HG02759 (cell line): ENCODE measurements at regions not wholly inside any gene's neighbourhood (a gene's known extent, or its start where the extent isn't known, plus 50 kb on each side); places are given as distances from the start of the nearest gene placed in this dataset.
"Not testable (repeated sequence)": the region's sequence is repeated elsewhere in the genome, so short reads cannot be mapped to it uniquely, and the experiment has no call there.

ENCODE experiments used
- ATAC-seq: cut with Tn5 transposase; IDR thresholded peaks from one replicate; pipeline ENCODE4 v1.9.1; 2021; ENCODE audit warnings: mild to moderate bottlenecking, moderate library complexity; ENCODE audit not compliant: unreplicated experiment

DNA sequence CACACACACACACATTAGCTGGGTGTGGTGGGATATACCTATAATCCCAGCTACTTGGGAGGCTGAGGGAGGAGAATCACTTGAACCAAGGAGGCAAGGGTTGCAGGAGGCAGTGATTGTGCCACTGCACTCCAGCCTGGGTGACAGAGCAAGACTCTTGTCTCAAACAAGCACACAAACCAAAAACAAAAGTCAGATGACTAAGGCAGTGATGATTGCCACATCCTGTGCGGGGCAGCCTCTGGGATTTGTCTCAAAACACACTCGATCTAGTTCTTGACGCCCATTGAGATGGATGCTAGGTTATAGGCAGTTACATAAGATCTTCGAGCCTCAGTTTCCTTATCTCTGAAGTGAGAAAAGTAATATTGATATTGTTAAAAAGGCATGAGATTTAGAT is 57.8 kb upstream of the NBPF8 start:
- ATAC-seq = not testable (repeated sequence)

DNA sequence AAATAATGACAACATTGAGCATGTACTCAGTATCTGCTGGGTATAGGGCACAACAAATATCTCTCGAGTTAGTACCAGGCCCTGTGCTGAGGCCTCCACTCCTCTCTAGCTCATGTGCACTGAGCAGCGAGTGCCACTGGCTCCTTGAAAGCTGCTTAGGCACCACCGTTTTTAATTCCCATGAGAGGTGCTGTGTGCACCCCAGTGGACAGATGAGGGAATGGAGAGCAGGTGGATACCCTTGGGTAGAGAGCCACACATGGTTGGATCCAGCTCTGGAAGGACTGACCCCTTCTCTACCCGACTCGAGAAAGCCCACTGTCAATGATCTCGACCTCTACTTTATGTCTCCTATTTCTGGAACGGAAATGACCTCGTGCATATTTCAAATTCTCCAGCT is 58.7 kb upstream of the NBPF8 start:
- ATAC-seq = not testable (repeated sequence)

DNA sequence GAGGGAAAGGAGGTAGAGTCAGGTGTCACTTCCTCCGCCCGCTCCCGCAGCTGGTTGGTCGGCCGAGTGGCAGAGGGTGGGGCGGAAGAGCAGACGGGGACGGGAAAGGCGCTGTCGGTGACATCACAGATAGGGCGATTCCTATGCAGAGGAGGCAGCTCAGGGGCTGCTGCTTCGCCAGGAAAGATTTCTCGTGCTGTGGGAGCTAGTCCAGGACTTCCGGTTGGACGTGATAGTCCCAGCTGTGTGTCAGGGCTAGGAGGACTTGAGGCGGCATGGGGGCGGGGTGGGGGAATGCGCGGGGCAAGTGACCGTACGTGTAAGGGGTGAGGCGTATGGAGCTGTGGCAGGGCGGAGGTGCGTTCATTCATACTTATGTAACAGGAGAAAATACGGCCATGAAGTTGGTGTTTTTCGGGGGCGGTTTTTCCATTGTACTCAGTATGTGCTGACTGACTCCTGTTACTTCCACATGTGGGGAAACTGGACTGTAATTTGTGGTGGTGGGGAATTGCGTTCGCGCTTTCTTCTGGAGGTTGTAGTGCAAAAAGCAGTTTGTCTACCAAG is 60.1 kb upstream of the NBPF8 start:
- peak; percentile 91 for ATAC-seq

DNA sequence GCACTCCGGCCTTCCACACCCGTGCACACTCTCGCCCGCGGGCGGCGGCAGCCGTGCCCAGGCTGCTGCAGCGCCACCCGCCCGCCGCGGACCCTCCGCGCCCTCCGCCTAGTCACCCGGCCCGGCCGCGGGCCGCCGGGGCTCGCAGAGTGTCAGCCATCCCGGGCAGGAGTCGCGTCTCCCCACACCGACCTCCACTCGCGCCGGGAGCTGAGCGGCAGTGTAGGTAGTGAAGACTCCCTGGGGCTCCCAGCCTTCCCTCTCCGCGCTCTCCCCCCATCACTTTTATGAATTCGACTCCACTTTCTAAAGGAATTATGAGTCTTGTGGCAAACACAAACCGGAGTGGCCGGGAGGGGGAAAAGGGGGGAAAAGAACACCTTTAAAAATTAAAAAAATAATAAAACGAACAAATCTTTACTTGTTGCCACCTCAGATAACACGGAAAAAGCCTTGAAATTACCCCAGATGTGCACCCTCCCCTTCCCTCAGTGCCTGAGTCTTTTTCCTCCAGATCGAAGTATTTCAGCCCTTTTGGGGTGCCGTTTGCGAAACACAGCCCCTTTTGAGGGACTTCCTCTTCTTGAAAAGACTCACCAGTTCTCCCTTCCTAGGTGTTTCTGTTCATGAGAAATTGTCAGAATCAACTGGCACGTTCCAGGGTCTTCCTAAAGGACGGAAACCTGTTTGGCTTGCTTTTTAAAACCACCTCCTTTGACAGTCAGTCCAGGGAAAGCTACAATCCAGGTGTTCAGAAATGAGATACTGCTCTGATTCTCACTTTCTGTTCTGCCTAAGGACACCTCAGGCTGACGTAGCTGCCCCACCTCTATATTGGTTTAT is 72.4 kb upstream of the NBPF8 start:
- not testable (repeated sequence) for ATAC-seq

DNA sequence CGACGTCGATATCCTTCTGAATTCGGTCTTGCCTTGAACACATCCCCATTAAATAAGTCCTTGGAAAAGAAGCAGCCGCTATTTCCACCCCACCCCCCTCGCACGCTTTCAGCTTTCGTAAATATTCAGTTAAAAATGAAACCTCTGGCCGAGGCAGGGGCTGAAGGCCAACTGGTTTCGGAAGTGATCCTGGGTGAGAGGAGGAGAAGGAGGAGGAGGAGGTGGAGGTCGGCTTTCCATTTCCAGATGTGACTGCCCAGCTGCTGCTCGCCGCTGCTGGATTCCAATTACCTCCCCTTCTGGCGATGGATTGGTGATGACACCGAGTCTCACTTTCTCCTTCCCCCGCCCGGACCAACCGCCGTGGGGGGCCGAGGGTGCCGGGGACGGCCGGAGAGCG is 73.1 kb upstream of the NBPF8 start:
- ATAC-seq = not testable (repeated sequence)

DNA sequence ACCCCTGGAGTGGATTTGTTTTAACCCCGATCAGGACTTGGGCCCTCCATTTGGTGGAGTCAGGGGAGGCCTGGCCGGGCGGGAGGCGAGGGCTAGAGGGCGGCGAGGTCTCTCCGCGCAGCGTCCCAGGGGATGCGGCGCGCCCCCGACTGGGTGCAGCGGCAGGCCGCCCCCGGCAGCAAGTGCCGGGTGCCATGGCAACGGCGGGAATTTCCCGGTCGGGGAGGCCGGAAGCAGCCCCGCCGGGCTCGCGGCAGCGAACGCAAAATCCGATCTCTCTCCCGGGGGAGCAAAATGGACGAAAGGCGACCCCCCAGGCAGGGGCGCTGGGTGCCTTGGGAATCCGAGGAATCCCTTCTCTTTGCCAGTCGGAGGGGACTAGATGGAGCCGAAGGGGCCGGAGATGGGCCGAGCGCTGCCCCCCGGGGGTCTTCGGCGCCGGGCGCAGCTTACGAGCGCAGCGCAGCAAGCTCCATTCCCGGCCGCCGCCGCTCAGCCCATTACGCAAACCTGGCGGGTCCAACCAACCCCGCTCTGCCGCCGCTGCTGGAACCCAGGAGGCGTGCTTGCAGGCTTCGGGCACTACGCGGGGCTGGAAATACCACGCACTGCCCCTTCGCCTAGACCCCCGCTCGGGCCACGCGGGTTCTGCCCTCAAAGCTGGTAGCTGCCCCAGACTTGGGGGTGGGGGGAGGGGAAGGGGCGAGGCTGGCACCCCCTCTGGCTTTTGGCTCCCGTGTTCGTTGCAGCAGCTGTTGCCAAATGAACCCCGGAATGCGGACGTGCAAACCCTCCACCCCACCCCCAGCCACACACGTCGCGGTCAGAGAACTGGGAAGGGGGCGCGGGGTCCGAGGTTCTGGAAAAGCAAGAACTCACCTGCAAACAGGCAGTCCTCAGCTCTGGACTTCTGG is 73.7 kb upstream of the NBPF8 start:
- not testable (repeated sequence) for ATAC-seq

DNA sequence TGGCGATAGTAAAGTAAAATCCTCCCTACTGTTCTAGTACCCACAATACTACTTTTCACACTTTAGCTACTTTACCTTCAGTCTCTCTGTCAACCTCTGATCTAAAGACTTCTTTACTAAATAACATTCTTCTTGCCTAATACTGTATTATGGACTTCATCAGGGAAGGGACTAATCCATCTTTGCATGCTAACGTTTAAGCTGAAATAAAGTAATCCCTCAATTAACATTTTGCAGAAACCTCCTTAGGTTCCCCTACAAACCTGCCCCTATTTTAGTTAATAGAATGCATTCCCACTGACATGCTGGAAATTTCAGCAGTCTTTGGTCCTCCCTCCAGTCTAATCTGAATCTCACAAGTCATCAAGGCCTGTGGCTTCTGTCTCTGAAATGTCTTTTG is 99.1 kb upstream of the NBPF8 start:
- ATAC-seq = not testable (repeated sequence)

DNA sequence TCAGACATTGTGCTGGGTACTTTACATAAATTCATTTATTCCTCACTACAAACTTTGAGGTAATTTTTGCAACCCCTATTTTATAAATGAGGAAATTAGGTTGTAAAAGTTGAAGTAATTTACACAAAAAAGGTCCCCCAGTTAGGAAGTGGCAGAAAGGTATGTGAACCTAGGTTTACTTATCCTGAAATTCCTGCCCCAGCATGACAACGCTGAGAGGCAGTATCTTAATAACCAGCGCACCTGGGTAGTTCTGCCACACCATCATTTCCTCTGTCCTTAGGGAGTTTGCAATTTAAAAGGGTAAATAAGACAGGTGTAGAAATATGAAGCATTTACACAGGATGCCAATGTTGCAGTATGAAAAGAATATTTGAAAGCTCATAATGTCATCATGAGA is 102.9 kb upstream of the NBPF8 start:
- ATAC-seq = not testable (repeated sequence)

DNA sequence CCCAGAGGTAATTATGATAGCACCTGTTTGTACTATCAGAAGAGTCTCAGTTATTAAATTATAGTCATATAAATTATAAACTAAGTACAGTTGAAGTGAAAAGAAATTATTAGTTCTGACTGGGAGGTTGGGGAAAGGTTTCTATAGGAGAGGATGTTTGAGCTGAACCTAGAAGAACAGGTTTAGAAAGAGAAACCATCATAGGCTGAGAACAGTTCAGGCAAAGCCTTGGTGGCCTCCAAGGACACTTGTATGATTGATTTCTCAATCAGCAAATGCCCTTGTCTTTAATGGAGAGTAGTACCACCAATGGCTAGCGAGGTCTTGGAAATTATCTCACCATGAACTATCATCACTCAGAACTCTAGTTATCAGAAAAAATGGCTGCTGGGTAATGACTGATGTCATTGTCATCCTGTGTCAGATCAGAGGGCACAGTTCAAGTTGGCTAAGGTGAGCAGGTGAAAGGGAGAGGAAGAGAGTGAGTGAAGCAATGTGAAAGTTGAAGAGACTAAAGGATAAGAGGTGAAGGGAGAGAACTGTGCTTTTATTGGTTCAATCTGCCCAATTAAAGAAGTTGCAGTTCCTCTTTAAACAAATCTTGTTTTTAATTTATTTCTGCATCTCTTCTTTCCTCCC is 105.8 kb upstream of the NBPF8 start:
- ATAC-seq = not testable (repeated sequence)

DNA sequence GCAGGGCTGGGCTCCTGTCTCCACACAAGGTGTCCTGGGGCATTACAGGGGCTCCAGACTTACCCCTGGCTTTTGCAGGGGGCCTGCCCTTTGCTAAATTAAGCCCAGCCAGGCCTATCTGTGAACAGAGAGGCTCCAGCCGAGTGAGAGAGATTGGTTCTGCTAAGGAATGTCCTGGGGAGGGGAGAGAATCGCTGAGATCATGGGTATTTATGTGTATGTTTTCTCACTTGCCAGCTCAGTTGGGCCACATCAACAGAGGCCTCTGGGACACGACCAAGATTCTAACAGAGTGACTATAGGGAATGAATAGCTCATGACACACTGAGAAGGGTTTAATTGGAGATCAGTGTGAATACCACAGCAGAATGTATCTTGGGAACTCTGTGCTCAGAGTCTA is 109.8 kb upstream of the NBPF8 start:
- not testable (repeated sequence) for ATAC-seq

DNA sequence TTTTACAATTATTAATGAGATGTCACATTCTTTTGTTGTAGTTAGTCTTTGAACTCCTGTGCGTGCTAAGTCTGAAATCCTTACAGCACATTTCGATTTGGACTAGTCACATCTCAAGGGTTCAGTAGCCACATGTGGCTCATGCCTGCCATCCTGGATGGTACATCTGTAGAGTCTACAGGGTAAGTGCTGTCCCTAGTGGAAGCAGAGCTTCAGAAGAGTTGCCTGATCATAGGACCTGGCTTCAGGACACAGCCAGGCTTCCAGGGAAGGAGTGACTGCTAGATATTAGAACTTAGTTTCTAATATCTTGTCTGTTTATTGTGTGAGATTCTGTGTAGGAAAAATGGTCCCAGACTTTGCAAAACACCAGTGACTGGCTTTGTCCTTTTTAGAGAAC is 110.5 kb upstream of the NBPF8 start:
- ATAC-seq = not testable (repeated sequence)

DNA sequence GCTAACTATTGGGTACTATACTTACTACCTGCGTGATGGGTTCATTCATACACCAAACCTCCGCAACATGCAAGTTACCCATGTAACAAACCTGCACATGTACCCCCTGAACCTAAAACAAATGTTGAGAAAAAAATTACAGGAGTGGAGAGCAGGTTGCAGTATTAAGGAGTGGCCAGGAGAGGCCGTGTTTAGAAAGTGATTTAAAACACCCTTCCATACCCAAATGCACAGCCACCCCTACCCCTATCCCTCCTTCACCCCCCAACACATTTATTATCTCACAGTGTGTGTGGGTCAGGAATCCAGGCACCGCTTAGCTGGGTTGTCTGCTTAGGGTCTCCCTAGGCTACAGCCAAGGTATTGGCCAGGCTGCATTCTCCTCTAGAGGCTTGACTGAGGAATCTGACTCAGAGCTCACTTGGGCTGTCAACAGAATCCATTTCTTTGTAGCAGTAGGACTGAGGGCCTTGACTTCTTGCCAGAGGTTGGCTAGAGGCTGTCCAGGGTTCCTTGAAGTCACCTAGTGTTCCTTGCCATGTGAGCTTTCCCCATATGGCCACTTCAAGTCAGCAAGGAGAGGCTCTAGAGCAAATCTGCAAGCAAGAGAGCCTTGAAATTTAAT is 115.3 kb upstream of the NBPF8 start:
- not testable (repeated sequence) for ATAC-seq

DNA sequence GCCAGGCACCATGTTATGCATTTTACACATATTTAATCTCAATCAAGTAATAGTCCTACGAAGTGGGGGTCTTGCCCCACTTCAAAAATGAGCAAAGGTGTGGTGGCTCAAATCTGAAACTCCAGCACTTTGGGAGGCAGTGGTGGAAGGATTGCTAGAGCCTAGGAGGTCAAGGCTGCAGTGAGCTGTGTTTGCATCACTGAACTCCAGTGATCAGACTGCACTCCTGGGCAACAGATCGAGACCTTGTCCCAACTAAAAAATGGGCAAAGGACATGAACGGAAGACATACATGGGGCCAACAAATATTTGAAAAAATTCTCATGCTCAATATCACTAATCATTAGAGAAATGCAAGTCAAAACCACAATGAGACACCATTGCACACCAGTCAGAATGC is 116.3 kb upstream of the NBPF8 start:
- not testable (repeated sequence) for ATAC-seq

DNA sequence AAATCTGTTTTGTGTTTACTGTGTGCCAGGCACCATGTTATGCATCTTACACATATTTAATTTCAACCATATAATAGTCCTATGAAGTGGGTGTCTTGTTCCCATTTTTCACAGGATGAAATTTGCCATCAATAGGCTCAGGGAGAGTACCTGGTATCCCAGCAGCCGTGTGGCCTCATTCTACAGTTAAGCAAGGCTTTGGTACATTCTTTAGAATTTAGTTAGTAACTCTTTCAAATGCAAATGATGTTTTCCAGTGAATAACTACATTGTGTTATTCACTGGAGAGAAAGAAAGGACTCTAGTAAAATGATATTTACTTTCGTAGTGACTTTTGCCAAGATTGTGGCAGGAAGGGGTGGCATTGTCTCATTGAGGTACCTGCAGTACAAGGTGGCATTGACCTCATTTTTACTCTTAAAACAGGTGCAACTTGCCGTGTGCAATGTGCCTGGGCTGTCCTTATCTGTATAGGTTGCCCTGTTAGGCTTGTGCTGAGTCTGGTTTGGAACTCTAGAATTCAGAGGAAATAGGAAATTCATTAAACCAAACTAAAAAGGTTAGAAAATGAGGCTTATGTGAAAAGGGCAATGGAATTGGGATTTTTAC is 117.4 kb upstream of the NBPF8 start:
- not testable (repeated sequence) for ATAC-seq

DNA sequence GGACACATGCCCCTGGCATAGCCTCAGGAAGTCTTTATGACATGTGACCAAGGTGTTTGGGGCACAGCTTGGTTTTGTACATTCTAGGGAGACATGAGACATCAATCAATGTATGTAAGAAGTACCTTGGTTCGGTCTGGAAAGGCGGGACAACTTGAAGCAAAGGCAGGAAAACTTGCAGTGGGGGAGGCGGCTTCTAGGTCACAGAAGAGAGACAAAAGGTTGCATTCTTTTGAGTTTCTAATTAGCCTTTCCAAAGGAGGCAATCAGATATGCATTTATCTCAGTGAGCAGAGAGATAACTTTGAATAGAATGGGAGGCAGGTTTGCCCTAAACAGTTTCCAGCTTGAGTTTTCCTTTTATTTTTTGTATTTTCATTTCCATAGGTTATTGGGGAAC is 113.8 kb upstream of the SEC22B start:
- ATAC-seq = not testable (repeated sequence)

DNA sequence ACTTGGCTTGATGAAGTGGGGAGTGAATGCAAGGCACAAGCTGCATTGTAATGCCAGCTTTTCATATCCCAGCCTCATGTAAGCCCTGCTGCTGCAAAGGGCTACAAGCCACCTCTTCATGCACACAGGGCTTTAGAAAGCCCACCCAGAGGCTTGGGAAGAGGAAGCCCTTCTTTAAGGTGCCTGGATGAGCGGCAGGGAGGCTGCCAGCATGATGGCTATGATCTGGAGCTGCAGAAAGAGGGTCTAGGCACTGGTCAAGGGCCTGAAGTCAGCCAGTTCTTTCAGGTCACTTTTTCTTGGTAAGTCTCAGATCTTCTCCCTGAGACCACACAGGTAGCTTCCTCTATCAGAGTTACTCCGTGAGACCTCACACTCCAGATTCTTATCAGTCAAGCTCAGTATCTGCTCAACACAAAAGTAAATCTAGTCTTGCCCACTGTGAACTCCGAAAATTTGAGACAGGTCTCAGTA is 113.3 kb upstream of the SEC22B start:
- not testable (repeated sequence) for ATAC-seq

DNA sequence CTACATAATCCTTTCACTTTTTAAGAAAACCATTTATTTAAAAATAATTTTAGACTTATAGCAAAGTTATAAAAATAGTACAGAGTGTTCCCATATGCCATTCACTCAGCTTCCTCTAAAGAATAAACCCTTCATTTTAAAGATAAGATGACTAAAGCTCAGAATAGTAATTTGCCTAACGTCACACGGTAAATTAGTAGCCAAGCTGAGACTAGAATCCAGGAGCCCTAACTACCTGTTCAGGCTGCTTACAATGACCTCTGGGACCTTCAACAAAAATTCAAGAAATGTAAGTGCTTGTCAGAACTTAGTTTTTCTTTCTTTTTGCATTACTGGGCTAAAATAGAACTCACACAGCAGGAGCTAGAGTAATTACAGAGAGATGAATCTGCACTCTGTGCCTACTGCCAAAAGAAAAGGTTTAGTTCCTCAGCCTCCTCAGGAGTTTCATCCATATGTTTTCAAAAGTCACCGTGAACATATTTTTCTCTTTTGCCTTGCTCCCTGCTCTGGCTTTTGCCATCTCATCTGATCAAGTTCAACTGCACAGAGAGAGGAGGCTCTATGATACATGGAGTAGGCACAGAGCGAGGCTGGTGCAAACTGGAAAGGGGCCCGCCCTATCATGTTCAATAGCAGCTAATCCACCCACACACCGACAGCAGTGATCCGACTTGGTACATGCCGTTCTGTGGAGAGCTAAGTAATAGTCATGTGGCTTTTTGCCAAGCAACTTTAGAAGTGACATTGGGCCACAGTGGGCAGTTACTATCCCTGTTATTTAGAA is 112.7 kb upstream of the SEC22B start:
- ATAC-seq = not testable (repeated sequence)

DNA sequence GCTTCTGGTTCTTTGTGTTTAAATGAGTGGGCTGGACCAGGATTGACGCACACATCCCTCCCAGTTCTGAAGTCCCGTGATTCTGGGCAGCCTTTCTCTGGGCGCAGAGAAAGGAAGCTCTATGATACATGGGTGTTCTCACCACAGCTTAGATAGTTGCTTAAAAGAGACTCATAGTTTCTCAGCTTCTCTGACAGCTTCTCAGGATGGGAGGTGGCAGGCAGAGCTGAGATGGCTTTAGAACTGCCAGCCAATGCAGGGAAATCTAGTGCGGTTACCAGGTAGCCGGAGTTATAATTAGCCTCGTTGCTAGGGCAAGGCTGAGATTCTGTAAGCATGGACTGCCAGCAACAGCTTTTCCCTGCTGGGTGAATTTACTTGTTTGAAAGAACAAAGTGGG is 111.8 kb upstream of the SEC22B start:
- ATAC-seq = not testable (repeated sequence)
